ENCODE measurements at regions not wholly inside any gene's neighbourhood (a gene's known extent, or its start where the extent isn't known, plus 50 kb on each side); places are given as distances from the start of the nearest gene placed in this dataset.

DNA sequence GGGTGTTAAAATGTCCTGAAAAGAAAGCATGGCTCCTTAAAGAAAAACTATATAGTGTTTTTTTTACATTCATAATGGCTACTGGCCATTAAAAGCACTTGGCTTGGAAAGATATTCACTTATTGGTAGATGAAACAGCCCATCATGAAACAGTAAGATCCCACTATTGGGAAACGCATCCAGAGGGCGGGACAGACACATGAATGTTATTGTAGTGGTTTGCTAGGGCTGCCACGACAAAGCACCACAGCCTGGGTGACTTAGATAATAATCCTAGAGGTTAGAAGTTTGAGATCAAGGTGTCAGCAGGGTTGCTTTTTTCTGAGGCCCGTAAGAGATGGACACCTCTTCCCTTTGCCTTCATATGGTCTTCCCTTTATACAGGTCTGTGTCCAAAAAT is 139.4 kb upstream of the ANKH start:
- DNase-seq: no peak
- H3K27ac ChIP-seq (ENCODE audit: low read length): no peak overlapping the region
- no peak overlapping the region for H3K4me3 ChIP-seq (ENCODE audit: low read length)
- WGBS (ENCODE audit: insufficient coverage, low lambda C conversion rate): 100% methylated on average over 1 of the region's 4 CpGs
- H3K9me3 ChIP-seq (ENCODE audit: control insufficient read depth, low read depth, low read length): no peaks in the 10 kb centered on the region
- no peaks in the 10 kb centered on the region for H3K27me3 ChIP-seq (ENCODE audit: control insufficient read depth, insufficient read depth, low read length)
- H3K4me1 ChIP-seq (ENCODE audit: control insufficient read depth, insufficient read depth, low read length): peaks cover 14% of the 10 kb centered on the region
- no peaks in the 10 kb centered on the region for H3K36me3 ChIP-seq (ENCODE audit: control insufficient read depth, insufficient read depth, low read length)

DNA sequence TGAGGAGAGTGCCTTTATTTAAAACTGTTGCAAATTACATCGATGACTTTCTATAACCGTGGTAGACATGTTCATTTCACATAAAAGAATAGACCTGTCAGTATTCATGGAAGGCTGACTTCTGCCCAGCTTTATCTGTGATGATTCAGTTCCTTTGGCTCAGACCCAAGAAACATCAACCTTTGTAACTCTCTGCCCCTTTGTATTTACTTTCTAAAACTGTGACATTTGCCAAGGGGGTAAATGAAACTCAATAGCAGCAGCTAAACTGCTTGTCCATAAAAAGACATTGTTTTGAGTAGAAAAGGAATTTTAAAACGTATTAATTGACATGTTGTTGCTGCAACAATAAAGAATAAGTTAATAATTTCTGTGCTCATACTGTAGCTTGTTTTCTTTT is 137.8 kb upstream of the ANKH start:
- Histone ChIP-seq H3K4me1 (ENCODE audit: control insufficient read depth, insufficient read depth, low read length) (peaks cover 14% of the 10 kb centered on the region), H3K4me3 (ENCODE audit: low read length) (no peak overlapping the region), H3K9me3 (ENCODE audit: control insufficient read depth, low read depth, low read length) (no peaks in the 10 kb centered on the region), H3K27ac (ENCODE audit: low read length) (peak overlapping the region; percentile 65), H3K36me3 (ENCODE audit: control insufficient read depth, insufficient read depth, low read length) (no peaks in the 10 kb centered on the region), H3K27me3 (ENCODE audit: control insufficient read depth, insufficient read depth, low read length) (no peaks in the 10 kb centered on the region)
- peak; percentile 85 to 93 for DNase-seq
- 19% methylated on average over 3 of the region's 3 CpGs for WGBS (ENCODE audit: insufficient coverage, low lambda C conversion rate)

DNA sequence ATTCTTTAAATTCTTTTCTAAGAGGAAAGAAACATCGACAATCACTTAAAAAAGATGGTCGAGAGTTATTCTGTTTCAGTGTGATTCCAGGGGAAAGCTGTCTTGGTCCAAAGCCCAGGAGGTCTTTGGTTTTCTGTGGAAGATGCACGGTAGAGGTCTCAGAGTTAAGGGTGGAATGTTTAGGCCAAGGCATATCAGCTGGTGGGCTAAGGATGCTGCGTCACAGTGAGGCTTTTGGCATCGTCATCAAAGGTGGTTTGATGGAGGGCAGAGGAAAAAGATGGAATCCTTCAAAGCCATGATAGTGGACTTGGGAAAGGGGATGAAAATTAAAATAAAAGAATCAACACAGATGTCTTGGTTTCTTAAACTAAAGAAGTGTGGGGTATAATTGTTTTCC is 137.3 kb upstream of the ANKH start:
- Histone ChIP-seq H3K27me3 (ENCODE audit: control insufficient read depth, insufficient read depth, low read length) (no peaks in the 10 kb centered on the region), H3K4me3 (ENCODE audit: low read length) (no peak overlapping the region), H3K9me3 (ENCODE audit: control insufficient read depth, low read depth, low read length) (no peaks in the 10 kb centered on the region), H3K4me1 (ENCODE audit: control insufficient read depth, insufficient read depth, low read length) (peaks cover 14% of the 10 kb centered on the region), H3K27ac (ENCODE audit: low read length) (peak overlapping the region; percentile 65), H3K36me3 (ENCODE audit: control insufficient read depth, insufficient read depth, low read length) (no peaks in the 10 kb centered on the region)
- no peak for DNase-seq
- WGBS (ENCODE audit: insufficient coverage, low lambda C conversion rate): 57% methylated on average over 2 of the region's 5 CpGs

DNA sequence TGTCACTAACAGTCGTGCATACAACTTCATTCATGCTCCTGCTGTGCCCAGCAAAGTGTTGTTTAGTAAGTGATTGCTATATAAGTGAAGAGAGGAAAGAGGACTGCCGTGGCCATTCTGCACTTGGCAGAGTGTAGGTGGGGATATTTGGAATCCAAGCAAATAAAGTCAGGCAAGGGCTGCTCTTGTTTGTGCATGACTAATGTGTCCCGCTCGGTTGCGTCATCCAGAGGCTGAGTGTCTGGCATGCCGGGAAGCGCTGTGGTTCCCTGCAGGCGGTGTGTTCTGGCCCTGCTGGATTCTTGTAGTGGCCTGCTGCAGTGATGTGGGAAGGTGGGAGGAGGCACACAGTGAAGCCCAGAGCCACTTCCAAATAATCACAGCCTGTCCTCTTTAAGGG is 136.9 kb upstream of the ANKH start:
- Histone ChIP-seq H3K27ac (ENCODE audit: low read length) (peak overlapping the region; percentile 65), H3K9me3 (ENCODE audit: control insufficient read depth, low read depth, low read length) (no peaks in the 10 kb centered on the region), H3K27me3 (ENCODE audit: control insufficient read depth, insufficient read depth, low read length) (no peaks in the 10 kb centered on the region), H3K36me3 (ENCODE audit: control insufficient read depth, insufficient read depth, low read length) (no peaks in the 10 kb centered on the region), H3K4me3 (ENCODE audit: low read length) (no peak overlapping the region), H3K4me1 (ENCODE audit: control insufficient read depth, insufficient read depth, low read length) (peaks cover 14% of the 10 kb centered on the region)
- WGBS (ENCODE audit: insufficient coverage, low lambda C conversion rate): no CpG with 5 or more reads among the region's 8 CpGs
- DNase-seq: peak; percentile 61 to 67

DNA sequence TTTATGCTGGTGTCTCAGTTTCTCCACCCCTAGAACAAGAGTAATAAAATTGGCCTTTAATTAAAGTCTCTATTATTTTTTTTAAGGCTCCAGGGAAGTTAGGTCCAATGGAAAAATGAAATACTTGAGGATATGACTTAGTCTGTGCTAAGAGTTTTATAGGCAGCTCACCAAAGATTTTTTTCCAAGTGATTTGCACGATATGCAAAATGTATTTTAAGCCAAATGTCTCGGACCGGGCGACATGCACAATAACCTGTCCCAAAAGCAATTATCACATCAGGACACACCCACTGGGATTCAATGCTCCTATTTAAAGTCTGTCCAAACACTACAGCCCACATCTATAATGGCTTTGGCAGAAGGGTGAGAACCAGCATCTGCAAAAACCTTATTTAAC is 136.1 kb upstream of the ANKH start:
- H3K4me1 ChIP-seq (ENCODE audit: control insufficient read depth, insufficient read depth, low read length): peaks cover 16% of the 10 kb centered on the region
- WGBS (ENCODE audit: insufficient coverage, low lambda C conversion rate): no CpG with 5 or more reads among the region's 4 CpGs
- H3K27ac ChIP-seq (ENCODE audit: low read length): no peak overlapping the region
- H3K27me3 ChIP-seq (ENCODE audit: control insufficient read depth, insufficient read depth, low read length): no peaks in the 10 kb centered on the region
- no peaks in the 10 kb centered on the region for H3K9me3 ChIP-seq (ENCODE audit: control insufficient read depth, low read depth, low read length)
- no peaks in the 10 kb centered on the region for H3K36me3 ChIP-seq (ENCODE audit: control insufficient read depth, insufficient read depth, low read length)
- H3K4me3 ChIP-seq (ENCODE audit: low read length): no peak overlapping the region
- no peak for DNase-seq

DNA sequence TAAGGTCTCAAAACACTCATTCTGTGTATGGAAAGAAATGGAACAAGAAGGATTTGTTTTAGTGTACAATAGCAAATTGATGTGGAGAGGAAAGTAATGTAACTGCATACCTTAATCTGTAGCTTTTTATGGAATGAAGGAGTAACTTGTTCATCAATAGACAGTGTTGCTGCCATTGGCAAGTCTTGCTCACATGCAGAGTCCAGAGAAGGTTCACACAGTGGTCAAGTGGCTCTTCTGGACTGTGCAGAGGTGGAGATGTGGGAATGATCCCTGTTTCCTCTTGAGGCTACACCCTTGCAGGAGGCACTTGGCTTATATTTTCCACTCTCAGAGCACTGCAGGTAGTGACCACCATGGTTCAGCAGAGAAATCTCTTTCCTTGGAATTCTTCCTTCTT is 132.9 kb upstream of the ANKH start:
- no peak for DNase-seq
- H3K27me3 ChIP-seq (ENCODE audit: control insufficient read depth, insufficient read depth, low read length): no peaks in the 10 kb centered on the region
- H3K4me3 ChIP-seq (ENCODE audit: low read length): no peak overlapping the region
- H3K9me3 ChIP-seq (ENCODE audit: control insufficient read depth, low read depth, low read length): no peaks in the 10 kb centered on the region
- peaks cover 16% of the 10 kb centered on the region for H3K4me1 ChIP-seq (ENCODE audit: control insufficient read depth, insufficient read depth, low read length)
- H3K36me3 ChIP-seq (ENCODE audit: control insufficient read depth, insufficient read depth, low read length): no peaks in the 10 kb centered on the region
- H3K27ac ChIP-seq (ENCODE audit: low read length): no peak overlapping the region

DNA sequence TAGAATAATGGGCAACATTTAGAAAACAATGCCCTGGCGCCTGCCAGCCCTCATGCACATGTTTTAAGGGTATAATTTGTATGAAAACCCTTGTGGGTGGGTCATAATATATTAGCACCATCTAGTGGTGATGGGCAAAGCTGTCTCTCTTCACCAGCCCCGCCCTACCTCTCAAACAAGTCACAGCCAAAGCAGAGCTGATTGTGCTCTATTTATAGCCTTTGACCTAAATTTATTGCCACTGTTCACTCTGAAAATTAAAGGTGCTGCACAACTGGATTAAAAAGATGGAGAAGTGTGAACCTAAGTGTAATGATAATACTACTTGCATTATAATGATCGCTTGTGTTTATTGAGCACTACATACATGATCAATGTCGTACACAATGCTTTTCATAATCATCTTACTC is 131.9 kb upstream of the ANKH start:
- Histone ChIP-seq H3K9me3 (ENCODE audit: control insufficient read depth, low read depth, low read length) (no peaks in the 10 kb centered on the region), H3K4me3 (ENCODE audit: low read length) (no peak overlapping the region), H3K27me3 (ENCODE audit: control insufficient read depth, insufficient read depth, low read length) (no peaks in the 10 kb centered on the region), H3K36me3 (ENCODE audit: control insufficient read depth, insufficient read depth, low read length) (no peaks in the 10 kb centered on the region), H3K27ac (ENCODE audit: low read length) (no peak overlapping the region), H3K4me1 (ENCODE audit: control insufficient read depth, insufficient read depth, low read length) (peaks cover 8% of the 10 kb centered on the region)
- 100% methylated on average over 2 of the region's 4 CpGs for WGBS (ENCODE audit: insufficient coverage, low lambda C conversion rate)
- DNase-seq: peak; percentile 66 to 72

DNA sequence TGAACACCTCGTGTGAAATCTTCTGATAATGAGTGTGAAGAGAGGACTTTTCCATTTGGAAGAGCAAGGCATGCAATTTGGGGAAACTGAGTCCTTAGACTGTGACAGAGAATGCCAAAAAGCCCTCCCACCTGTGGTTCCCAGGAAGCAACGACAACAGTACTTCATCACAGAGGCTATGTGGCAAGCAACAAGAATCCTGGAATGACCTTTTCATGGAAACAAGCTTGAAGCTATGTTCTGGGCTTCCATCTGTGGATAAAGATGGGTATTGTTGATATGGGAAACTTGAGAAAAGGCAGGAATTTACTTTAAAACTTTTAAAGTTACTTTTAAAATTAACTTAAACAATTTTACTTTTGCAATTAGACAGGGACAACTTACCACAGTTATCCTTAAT is 131.2 kb upstream of the ANKH start:
- Histone ChIP-seq H3K4me3 (ENCODE audit: low read length) (no peak overlapping the region), H3K36me3 (ENCODE audit: control insufficient read depth, insufficient read depth, low read length) (no peaks in the 10 kb centered on the region), H3K4me1 (ENCODE audit: control insufficient read depth, insufficient read depth, low read length) (peaks cover 2% of the 10 kb centered on the region), H3K27me3 (ENCODE audit: control insufficient read depth, insufficient read depth, low read length) (no peaks in the 10 kb centered on the region), H3K27ac (ENCODE audit: low read length) (no peak overlapping the region), H3K9me3 (ENCODE audit: control insufficient read depth, low read depth, low read length) (peaks cover 5% of the 10 kb centered on the region)
- DNase-seq: no peak
- no CpG with 5 or more reads among the region's 2 CpGs for WGBS (ENCODE audit: insufficient coverage, low lambda C conversion rate)

DNA sequence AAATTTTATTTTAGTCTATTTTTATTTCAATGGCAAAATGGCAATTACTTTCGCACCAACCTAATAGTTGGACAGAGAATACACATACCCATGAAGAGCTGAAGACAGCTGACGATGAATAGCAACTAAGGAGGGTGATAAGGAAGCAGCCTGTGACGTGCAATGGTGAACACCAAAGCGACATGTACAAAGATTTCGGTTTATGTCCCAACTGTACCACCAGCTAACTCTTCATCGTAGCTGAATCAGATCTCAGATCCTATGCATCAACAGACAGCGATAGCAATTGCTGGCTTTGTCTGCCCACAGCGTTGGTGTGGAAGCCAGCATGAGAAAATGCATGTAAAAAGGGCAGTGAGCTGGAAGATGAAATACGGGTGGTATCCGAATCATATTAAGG is 130.6 kb upstream of the ANKH start:
- no peaks in the 10 kb centered on the region for H3K36me3 ChIP-seq (ENCODE audit: control insufficient read depth, insufficient read depth, low read length)
- no peak overlapping the region for H3K27ac ChIP-seq (ENCODE audit: low read length)
- DNase-seq: no peak
- WGBS (ENCODE audit: insufficient coverage, low lambda C conversion rate): 80% methylated on average over 1 of the region's 10 CpGs
- H3K4me3 ChIP-seq (ENCODE audit: low read length): no peak overlapping the region
- no peaks in the 10 kb centered on the region for H3K27me3 ChIP-seq (ENCODE audit: control insufficient read depth, insufficient read depth, low read length)
- H3K9me3 ChIP-seq (ENCODE audit: control insufficient read depth, low read depth, low read length): peaks cover 5% of the 10 kb centered on the region
- H3K4me1 ChIP-seq (ENCODE audit: control insufficient read depth, insufficient read depth, low read length): peaks cover 2% of the 10 kb centered on the region

DNA sequence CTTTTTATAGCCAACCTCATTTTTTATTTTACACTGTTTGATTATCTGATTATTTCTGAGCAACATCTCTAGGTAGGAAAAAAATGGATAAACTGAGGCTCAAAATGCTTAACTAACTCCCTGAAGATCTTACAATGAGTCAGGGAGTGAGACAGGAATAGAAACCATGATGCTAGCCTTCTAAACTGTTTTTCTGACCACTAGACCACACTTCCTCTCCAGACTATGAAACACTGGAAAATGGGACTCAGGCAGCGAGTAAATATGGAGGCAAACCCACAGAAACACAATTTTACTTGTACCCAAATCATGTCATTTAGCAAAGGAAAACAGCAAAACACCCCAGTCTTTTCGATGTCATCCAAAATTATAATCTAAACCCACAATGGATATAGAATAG is 129.9 kb upstream of the ANKH start:
- no CpG with 5 or more reads among the region's 2 CpGs for WGBS (ENCODE audit: insufficient coverage, low lambda C conversion rate)
- no peak overlapping the region for H3K27ac ChIP-seq (ENCODE audit: low read length)
- DNase-seq: no peak
- peaks cover 2% of the 10 kb centered on the region for H3K4me1 ChIP-seq (ENCODE audit: control insufficient read depth, insufficient read depth, low read length)
- no peak overlapping the region for H3K4me3 ChIP-seq (ENCODE audit: low read length)
- peaks cover 5% of the 10 kb centered on the region for H3K9me3 ChIP-seq (ENCODE audit: control insufficient read depth, low read depth, low read length)
- no peaks in the 10 kb centered on the region for H3K36me3 ChIP-seq (ENCODE audit: control insufficient read depth, insufficient read depth, low read length)
- no peaks in the 10 kb centered on the region for H3K27me3 ChIP-seq (ENCODE audit: control insufficient read depth, insufficient read depth, low read length)

DNA sequence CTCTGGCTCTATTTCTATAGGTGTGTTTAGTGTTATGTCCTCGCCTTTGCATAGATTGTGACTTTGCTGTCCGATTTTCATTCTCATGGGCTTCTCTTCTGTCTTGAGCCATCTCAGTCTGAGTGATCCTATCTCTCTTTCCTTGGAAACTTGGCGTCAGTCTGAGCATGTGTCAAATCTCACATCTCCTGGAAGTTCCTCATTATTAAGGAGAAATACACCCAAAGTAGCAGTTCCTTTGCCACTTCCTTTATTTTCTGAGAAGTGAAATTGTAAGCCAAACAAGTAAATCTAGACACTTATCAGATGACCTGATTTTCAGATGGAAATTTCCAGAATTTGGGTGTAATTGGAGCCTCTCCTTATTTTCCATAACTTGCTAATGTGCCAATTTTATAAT is 126.9 kb upstream of the ANKH start:
- 86% methylated on average over 1 of the region's 3 CpGs for WGBS (ENCODE audit: insufficient coverage, low lambda C conversion rate)
- H3K36me3 ChIP-seq (ENCODE audit: control insufficient read depth, insufficient read depth, low read length): no peaks in the 10 kb centered on the region
- peaks cover 5% of the 10 kb centered on the region for H3K9me3 ChIP-seq (ENCODE audit: control insufficient read depth, low read depth, low read length)
- DNase-seq: no peak
- peaks cover 2% of the 10 kb centered on the region for H3K4me1 ChIP-seq (ENCODE audit: control insufficient read depth, insufficient read depth, low read length)
- no peak overlapping the region for H3K4me3 ChIP-seq (ENCODE audit: low read length)
- H3K27ac ChIP-seq (ENCODE audit: low read length): no peak overlapping the region
- no peaks in the 10 kb centered on the region for H3K27me3 ChIP-seq (ENCODE audit: control insufficient read depth, insufficient read depth, low read length)
